ENCODE measurements at regions not wholly inside any gene's neighbourhood (a gene's known extent, or its start where the extent isn't known, plus 50 kb on each side); places are given as distances from the start of the nearest gene placed in this dataset.

GRCh38 chr15:38147246-38147645 is 105.4 kb upstream of the SPRED1 start:
- ATAC-seq (ENCODE audit: low read depth) = no peak
- Mint-ChIP-seq H3K4me1 (no peaks in the 10 kb centered on the region), H3K9me3 (ENCODE audit: insufficient read depth) (peaks cover 3% of the 10 kb centered on the region), H3K4me3 (no peak overlapping the region), H3K27me3 (peaks cover 5% of the 10 kb centered on the region), H3K27ac (no peak overlapping the region)
- intact Hi-C loops (cut with micrococcal nuclease) = no loop called here
- H2AFZ ChIP-seq (ENCODE audit: insufficient read depth, low read depth, low read length, poor library complexity, severe bottlenecking) = no peak overlapping the region
- H3K79me2 ChIP-seq (ENCODE audit: control insufficient read depth, insufficient read depth, low read length) = no peaks in the 10 kb centered on the region
- H3K27ac ChIP-seq (ENCODE audit: low read length in 2 of 2) = no peak overlapping the region
- peaks cover 0 to 2% (median 0%) of the 10 kb centered on the region in 4 experiments for H3K27me3 ChIP-seq (replicated peaks in 1 of 4; ENCODE audit: control extremely low read depth in 1 of 4, control insufficient read depth in 3 of 4, insufficient read depth in 4 of 4, low read length in 3 of 4)
- H3K4me3 ChIP-seq (ENCODE audit: control extremely low read depth in 1 of 5, extremely low read depth in 1 of 5, insufficient read depth in 1 of 5, low read depth in 2 of 5, low read length in 4 of 5) = no peak overlapping the region
- no peaks in the 10 kb centered on the region for H3K4me1 ChIP-seq (ENCODE audit: control insufficient read depth in 2 of 2, insufficient read depth in 2 of 2, low read length in 2 of 2)
- H3K4me2 ChIP-seq (replicated peaks; ENCODE audit: low read depth, low read length, poor library complexity, severe bottlenecking) = no peak overlapping the region
- 88% methylated on average over 1 of the region's 2 CpGs for WGBS (ENCODE audit: insufficient coverage)
- H3K9ac ChIP-seq (ENCODE audit: low read length) = no peak overlapping the region
- no peak for TF ChIP-seq EZH2 (IDR thresholded peaks at IDR 0.05; ENCODE audit: borderline replicate concordance, insufficient read depth, low read depth, low read length, poor library complexity, severe bottlenecking)
- no peak for TF ChIP-seq CTCF (IDR thresholded peaks at IDR 0.05)
- H4K20me1 ChIP-seq (ENCODE audit: control insufficient read depth, insufficient read depth, low read length, poor library complexity, severe bottlenecking) = no peaks in the 10 kb centered on the region
- H3K9me3 ChIP-seq (ENCODE audit: control extremely low read depth in 1 of 3, control insufficient read depth in 2 of 3, insufficient read depth in 1 of 3, low read length in 2 of 3) = peaks cover 0 to 14% (median 0%) of the 10 kb centered on the region in 3 donors
- no peak for DNase-seq
- ChIA-PET POLR2A (no interaction called here), CTCF (interaction anchor here (0.7 kb wide), 1 partner anchor 20 kb away, joined by 6 read pairs; no protein-coding TSS in a partner anchor)
- no peaks in the 10 kb centered on the region for H3K36me3 ChIP-seq (replicated peaks in 1 of 2; ENCODE audit: control extremely low read depth in 1 of 2, control insufficient read depth in 1 of 2, extremely low read depth in 1 of 2, insufficient read depth in 2 of 2, low read length in 1 of 2)

GRCh38 chr15:38148471-38148870 is 104.2 kb upstream of the SPRED1 start:
- Mint-ChIP-seq H3K4me3 (no peak overlapping the region), H3K27ac (no peak overlapping the region), H3K27me3 (peaks cover 5% of the 10 kb centered on the region), H3K4me1 (no peaks in the 10 kb centered on the region), H3K9me3 (ENCODE audit: insufficient read depth) (peaks cover 3% of the 10 kb centered on the region)
- DNase-seq (no peak), ATAC-seq (ENCODE audit: low read depth) (no peak)
- Histone ChIP-seq H3K9ac (ENCODE audit: low read length) (no peak overlapping the region), H3K36me3 (replicated peaks in 1 of 2; ENCODE audit: control extremely low read depth in 1 of 2, control insufficient read depth in 1 of 2, extremely low read depth in 1 of 2, insufficient read depth in 2 of 2, low read length in 1 of 2) (no peaks in the 10 kb centered on the region), H3K27me3 (replicated peaks in 1 of 4; ENCODE audit: control extremely low read depth in 1 of 4, control insufficient read depth in 3 of 4, insufficient read depth in 4 of 4, low read length in 3 of 4) (no peaks in the 10 kb centered on the region), H2AFZ (ENCODE audit: insufficient read depth, low read depth, low read length, poor library complexity, severe bottlenecking) (no peak overlapping the region), H3K4me3 (ENCODE audit: control extremely low read depth in 1 of 5, extremely low read depth in 1 of 5, insufficient read depth in 1 of 5, low read depth in 2 of 5, low read length in 4 of 5) (no peak overlapping the region), H3K4me2 (replicated peaks; ENCODE audit: low read depth, low read length, poor library complexity, severe bottlenecking) (no peak overlapping the region), H3K79me2 (ENCODE audit: control insufficient read depth, insufficient read depth, low read length) (no peaks in the 10 kb centered on the region), H3K9me3 (ENCODE audit: control extremely low read depth in 1 of 3, control insufficient read depth in 2 of 3, insufficient read depth in 1 of 3, low read length in 2 of 3) (peaks cover 0 to 14% (median 2%) of the 10 kb centered on the region in 3 donors), H4K20me1 (ENCODE audit: control insufficient read depth, insufficient read depth, low read length, poor library complexity, severe bottlenecking) (no peaks in the 10 kb centered on the region), H3K4me1 (ENCODE audit: control insufficient read depth in 2 of 2, insufficient read depth in 2 of 2, low read length in 2 of 2) (no peaks in the 10 kb centered on the region), H3K27ac (ENCODE audit: low read length in 2 of 2) (no peak overlapping the region)
- TF ChIP-seq EZH2 (IDR thresholded peaks at IDR 0.05; ENCODE audit: borderline replicate concordance, insufficient read depth, low read depth, low read length, poor library complexity, severe bottlenecking) (no peak), CTCF (IDR thresholded peaks at IDR 0.05) (no peak)
- POLR2A ChIA-PET = no interaction called here
- intact Hi-C loops (cut with micrococcal nuclease) = no loop called here
- CTCF ChIA-PET = no interaction called here
- no CpG with 5 or more reads among the region's 2 CpGs for WGBS (ENCODE audit: insufficient coverage)
